ENCODE measurements at regions not wholly inside any gene's neighbourhood (a gene's known extent, or its start where the extent isn't known, plus 50 kb on each side); places are given as distances from the start of the nearest gene placed in this dataset.
"Not testable (repeated sequence)": the region's sequence is repeated elsewhere in the genome, so short reads cannot be mapped to it uniquely, and the experiment has no call there.

DNA sequence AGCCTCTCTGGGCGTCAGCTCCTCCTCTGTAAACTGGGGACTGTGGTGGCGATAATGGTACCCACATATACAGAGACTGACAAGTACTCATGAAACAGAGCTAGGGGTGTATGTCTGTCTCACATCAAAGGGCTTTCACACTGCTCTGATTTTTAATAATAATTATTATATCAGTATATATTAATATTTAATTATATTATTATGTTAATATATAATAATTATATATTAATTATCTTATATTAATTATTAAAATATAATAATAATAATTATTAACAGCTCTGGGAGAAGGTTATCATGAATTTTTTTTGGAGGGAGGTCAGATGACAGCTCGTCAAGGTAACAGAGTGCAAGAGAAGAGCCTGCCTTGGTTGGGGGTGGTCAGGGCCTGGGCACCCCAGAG lies 173.6 kb downstream of the NRN1 start:
- TF ChIP-seq, protein P1, sequence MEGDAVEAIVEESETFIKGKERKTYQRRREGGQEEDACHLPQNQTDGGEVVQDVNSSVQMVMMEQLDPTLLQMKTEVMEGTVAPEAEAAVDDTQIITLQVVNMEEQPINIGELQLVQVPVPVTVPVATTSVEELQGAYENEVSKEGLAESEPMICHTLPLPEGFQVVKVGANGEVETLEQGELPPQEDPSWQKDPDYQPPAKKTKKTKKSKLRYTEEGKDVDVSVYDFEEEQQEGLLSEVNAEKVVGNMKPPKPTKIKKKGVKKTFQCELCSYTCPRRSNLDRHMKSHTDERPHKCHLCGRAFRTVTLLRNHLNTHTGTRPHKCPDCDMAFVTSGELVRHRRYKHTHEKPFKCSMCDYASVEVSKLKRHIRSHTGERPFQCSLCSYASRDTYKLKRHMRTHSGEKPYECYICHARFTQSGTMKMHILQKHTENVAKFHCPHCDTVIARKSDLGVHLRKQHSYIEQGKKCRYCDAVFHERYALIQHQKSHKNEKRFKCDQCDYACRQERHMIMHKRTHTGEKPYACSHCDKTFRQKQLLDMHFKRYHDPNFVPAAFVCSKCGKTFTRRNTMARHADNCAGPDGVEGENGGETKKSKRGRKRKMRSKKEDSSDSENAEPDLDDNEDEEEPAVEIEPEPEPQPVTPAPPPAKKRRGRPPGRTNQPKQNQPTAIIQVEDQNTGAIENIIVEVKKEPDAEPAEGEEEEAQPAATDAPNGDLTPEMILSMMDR (IDR thresholded peaks at IDR 0.05) = no peak
- Histone ChIP-seq H3K27me3 (no peaks in the 10 kb centered on the region), H3K36me3 (no peaks in the 10 kb centered on the region), H3K4me3 (no peak overlapping the region), H3K4me1 (no peaks in the 10 kb centered on the region), H3K9me3 (no peaks in the 10 kb centered on the region), H3K27ac (no peak overlapping the region)
- DNase-seq (ENCODE audit: low spot score in 2 of 2) = no peak
- intact Hi-C loops (cut with DNase I) = no loop called here

DNA sequence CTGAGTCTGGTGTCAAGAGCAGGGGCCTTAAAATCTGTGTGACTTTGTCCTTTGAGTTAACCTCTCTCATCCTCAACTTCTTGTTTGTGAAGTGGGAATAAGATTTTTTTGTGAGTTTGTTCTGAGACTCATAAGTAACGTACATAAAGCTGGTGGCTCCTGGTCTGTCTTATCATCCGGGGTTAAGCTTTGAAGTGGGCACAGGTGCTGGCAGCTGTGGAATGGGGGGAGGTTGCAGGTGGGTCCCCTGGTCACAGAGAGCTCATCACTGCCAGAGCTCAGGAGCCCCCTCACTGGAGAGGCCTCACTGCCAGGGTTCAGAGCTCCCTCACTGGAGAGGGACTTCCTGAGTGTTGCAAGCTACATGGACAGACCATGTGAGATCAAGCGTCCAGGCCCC lies 174.1 kb downstream of the NRN1 start:
- H3K27me3 ChIP-seq = no peaks in the 10 kb centered on the region
- no peaks in the 10 kb centered on the region for H3K4me1 ChIP-seq
- DNase-seq (ENCODE audit: low spot score in 2 of 2) = no peak
- TF ChIP-seq, protein P1 (IDR thresholded peaks at IDR 0.05) = no peak
- no peaks in the 10 kb centered on the region for H3K9me3 ChIP-seq
- no peak overlapping the region for H3K27ac ChIP-seq
- no peak overlapping the region for H3K4me3 ChIP-seq
- no peaks in the 10 kb centered on the region for H3K36me3 ChIP-seq
- intact Hi-C loops (cut with DNase I) = no loop called here

GRCh38 chr6:5831219-5831862 lies 175.4 kb downstream of the NRN1 start:
- H3K4me3 ChIP-seq; H3K36me3 ChIP-seq; intact Hi-C loops (cut with DNase I); DNase-seq (ENCODE audit: low spot score in 2 of 2); H3K9me3 ChIP-seq; H3K27ac ChIP-seq; H3K4me1 ChIP-seq; H3K27me3 ChIP-seq: not testable (repeated sequence)

GRCh38 chr6:5828296-5828695 lies 178.4 kb downstream of the NRN1 start:
- intact Hi-C loops (cut with DNase I) = no loop called here
- no peak overlapping the region for H3K27ac ChIP-seq
- H3K4me3 ChIP-seq = no peak overlapping the region
- H3K4me1 ChIP-seq = no peaks in the 10 kb centered on the region
- H3K36me3 ChIP-seq = no peaks in the 10 kb centered on the region
- no peaks in the 10 kb centered on the region for H3K27me3 ChIP-seq
- H3K9me3 ChIP-seq = no peaks in the 10 kb centered on the region
- DNase-seq (ENCODE audit: low spot score in 2 of 2) = no peak
- TF ChIP-seq, protein P1 (IDR thresholded peaks at IDR 0.05) = no peak

DNA sequence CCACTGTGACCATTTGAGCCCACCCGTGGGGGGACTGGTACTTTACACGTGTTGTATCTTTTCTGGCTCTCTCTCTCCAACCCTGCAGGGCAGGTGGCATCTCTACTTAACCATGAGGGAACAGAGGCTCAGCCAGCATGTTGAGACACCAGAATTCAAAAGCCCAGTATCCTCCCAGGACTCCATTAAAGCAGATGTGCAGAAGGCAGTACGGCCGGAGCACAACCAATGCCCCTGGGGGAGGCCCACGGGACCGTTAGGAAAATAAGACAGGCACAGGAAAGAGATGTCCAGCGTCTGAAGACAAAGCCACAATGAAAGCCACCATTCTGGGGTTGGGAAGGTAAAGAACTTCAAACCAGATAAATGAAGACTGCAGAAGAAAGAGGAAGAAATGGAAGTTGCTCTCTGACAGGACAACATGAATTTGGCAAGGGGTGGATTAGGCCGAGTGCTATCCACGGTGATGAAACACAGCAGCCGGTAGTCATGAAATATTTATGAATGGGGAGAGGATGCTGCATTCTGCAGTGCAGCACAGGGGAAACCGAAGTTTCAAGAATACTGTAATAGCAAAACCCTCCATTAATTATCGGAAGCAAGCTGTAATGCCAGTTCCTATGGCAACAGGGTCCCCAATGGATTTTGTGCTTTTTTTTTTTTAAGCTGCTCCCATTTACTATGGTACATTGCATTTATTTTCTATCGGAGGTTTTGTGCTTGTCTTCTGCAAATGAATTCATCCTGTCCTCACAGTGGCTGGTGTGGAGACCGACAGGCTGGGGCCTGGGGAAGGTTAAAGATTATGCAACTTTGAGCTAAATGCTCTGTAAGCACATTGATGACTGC lies 179.4 kb downstream of the NRN1 start:
- no peak overlapping the region for H3K4me3 ChIP-seq
- H3K4me1 ChIP-seq = no peaks in the 10 kb centered on the region
- no peak overlapping the region for H3K27ac ChIP-seq
- no peaks in the 10 kb centered on the region for H3K27me3 ChIP-seq
- no peak for DNase-seq (ENCODE audit: low spot score in 2 of 2)
- H3K9me3 ChIP-seq = no peaks in the 10 kb centered on the region
- intact Hi-C loops (cut with DNase I) = no loop called here
- TF ChIP-seq, protein P1 (IDR thresholded peaks at IDR 0.05) = no peak
- H3K36me3 ChIP-seq = no peaks in the 10 kb centered on the region

GRCh38 chr6:5824382-5824983 lies 182.2 kb downstream of the NRN1 start:
- intact Hi-C loops (cut with DNase I); H3K36me3 ChIP-seq: not testable (repeated sequence)

More at GRCh38 chr6:5824382-5824983, 182.2 kb downstream of the NRN1 start:
- not testable (repeated sequence) for H3K9me3 ChIP-seq; H3K27me3 ChIP-seq; DNase-seq (ENCODE audit: low spot score in 2 of 2); H3K4me1 ChIP-seq; H3K27ac ChIP-seq; H3K4me3 ChIP-seq

Measured in ascending aorta (tissue), 2 donors.